DND-41 (cell line): ENCODE measurements at regions not wholly inside any gene's neighbourhood (a gene's known extent, or its start where the extent isn't known, plus 50 kb on each side); places are given as distances from the start of the nearest gene placed in this dataset.

Experiments
- EZH2 ChIP-seq: IDR thresholded peaks from 3 replicates; pipeline ENCODE4 v1.6.1; 2012; ENCODE audit warnings: borderline replicate concordance, low read depth, mild to moderate bottlenecking, moderate library complexity, low read length, inconsistent platforms; ENCODE audit not compliant: severe bottlenecking
- TF ChIP-seq, protein P1 (sequence below): IDR thresholded peaks from 2 replicates; pipeline ENCODE4 v1.5.1; 2012; ENCODE audit warnings: borderline replicate concordance, low read length, moderate library complexity, mild to moderate bottlenecking; ENCODE audit not compliant: poor library complexity, severe bottlenecking; ENCODE audit errors: extremely low read depth

DNA sequence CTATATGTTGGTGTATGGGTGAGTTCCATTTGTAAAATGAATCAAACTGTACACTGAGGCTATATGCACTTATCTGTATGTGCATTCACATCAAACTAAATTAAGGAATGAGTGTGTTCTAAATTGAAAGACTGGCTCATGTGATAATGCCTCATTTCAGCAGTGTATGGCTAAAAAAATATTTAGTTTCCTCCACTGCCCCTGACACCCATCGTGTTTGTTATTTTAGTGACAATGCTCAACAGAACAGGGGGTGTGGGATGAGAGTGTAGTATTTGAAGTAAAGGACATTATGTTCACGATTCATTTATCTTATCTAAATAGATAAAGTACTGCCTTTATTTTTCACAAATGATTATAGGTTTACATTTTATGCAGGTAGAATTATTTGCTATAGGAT, 301.1 kb upstream of the ARPP21 start:
- TF ChIP-seq, protein P1, sequence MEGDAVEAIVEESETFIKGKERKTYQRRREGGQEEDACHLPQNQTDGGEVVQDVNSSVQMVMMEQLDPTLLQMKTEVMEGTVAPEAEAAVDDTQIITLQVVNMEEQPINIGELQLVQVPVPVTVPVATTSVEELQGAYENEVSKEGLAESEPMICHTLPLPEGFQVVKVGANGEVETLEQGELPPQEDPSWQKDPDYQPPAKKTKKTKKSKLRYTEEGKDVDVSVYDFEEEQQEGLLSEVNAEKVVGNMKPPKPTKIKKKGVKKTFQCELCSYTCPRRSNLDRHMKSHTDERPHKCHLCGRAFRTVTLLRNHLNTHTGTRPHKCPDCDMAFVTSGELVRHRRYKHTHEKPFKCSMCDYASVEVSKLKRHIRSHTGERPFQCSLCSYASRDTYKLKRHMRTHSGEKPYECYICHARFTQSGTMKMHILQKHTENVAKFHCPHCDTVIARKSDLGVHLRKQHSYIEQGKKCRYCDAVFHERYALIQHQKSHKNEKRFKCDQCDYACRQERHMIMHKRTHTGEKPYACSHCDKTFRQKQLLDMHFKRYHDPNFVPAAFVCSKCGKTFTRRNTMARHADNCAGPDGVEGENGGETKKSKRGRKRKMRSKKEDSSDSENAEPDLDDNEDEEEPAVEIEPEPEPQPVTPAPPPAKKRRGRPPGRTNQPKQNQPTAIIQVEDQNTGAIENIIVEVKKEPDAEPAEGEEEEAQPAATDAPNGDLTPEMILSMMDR = no peak
- TF ChIP-seq EZH2 = no peak
